ENCODE measurements at regions not wholly inside any gene's neighbourhood (a gene's known extent, or its start where the extent isn't known, plus 50 kb on each side); places are given as distances from the start of the nearest gene placed in this dataset.

- Histone ChIP-seq H3K4me3 (no peak overlapping the region), H3K27ac (no peak overlapping the region), H3K9me3 (no peaks in the 10 kb centered on the region), H3K27me3 (no peaks in the 10 kb centered on the region), H3K36me3 (no peaks in the 10 kb centered on the region), H3K4me1 (ENCODE audit: insufficient read depth) (no peaks in the 10 kb centered on the region)
- TF ChIP-seq EP300 (IDR thresholded peaks at IDR 0.05) (no peak), POLR2A (IDR thresholded peaks at IDR 0.05) (no peak)
- TF ChIP-seq, protein P1, sequence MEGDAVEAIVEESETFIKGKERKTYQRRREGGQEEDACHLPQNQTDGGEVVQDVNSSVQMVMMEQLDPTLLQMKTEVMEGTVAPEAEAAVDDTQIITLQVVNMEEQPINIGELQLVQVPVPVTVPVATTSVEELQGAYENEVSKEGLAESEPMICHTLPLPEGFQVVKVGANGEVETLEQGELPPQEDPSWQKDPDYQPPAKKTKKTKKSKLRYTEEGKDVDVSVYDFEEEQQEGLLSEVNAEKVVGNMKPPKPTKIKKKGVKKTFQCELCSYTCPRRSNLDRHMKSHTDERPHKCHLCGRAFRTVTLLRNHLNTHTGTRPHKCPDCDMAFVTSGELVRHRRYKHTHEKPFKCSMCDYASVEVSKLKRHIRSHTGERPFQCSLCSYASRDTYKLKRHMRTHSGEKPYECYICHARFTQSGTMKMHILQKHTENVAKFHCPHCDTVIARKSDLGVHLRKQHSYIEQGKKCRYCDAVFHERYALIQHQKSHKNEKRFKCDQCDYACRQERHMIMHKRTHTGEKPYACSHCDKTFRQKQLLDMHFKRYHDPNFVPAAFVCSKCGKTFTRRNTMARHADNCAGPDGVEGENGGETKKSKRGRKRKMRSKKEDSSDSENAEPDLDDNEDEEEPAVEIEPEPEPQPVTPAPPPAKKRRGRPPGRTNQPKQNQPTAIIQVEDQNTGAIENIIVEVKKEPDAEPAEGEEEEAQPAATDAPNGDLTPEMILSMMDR (IDR thresholded peaks at IDR 0.05) = no peak
- intact Hi-C loops (cut with DNase I) = no loop called here
- WGBS, 3 donors = 97 to 98% (median 97%) methylated on average over 8 of the region's 8 CpGs
- peak in 1 of 5 donors; percentile 6 for DNase-seq
Observed at GRCh38 chr11:45398325-45398724, 112.2 kb upstream of the SYT13 start.

DNA sequence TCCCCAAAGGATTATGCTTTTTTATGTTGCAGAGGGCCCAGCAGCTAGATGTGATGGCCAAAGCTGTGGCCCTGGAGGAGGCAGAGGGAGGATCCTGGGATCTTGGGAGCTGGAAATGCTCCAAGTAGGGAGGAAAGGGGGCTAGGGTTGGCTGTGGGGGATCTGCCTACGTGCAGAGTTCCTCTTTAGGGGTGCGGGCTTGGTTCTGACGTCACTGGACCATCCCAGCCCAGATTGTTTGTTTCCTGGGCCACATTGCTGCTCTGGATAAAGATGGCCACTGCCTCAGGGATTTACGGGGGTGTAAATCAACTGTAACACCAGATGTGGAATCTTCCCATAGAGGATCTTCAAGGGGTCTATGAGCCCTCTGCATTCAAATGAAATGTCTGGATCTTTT lies 110.3 kb upstream of the SYT13 start:
- DNase-seq = peak in 1 of 5 donors; percentile 10
- TF ChIP-seq EP300 (IDR thresholded peaks at IDR 0.05) (no peak), POLR2A (IDR thresholded peaks at IDR 0.05) (no peak)
- TF ChIP-seq, protein P1 (IDR thresholded peaks at IDR 0.05) = no peak
- 31 to 35% (median 33%) methylated on average over 4 of the region's 4 CpGs for WGBS, 3 donors
- intact Hi-C loops (cut with DNase I) = no loop called here
- Histone ChIP-seq H3K9me3 (no peaks in the 10 kb centered on the region), H3K27ac (no peak overlapping the region), H3K36me3 (no peaks in the 10 kb centered on the region), H3K4me3 (no peak overlapping the region), H3K27me3 (no peaks in the 10 kb centered on the region), H3K4me1 (ENCODE audit: insufficient read depth) (peaks cover 6% of the 10 kb centered on the region)

- Histone ChIP-seq H3K4me3 (no peak overlapping the region), H3K27me3 (no peaks in the 10 kb centered on the region), H3K9me3 (no peaks in the 10 kb centered on the region), H3K36me3 (no peaks in the 10 kb centered on the region), H3K27ac (no peak overlapping the region), H3K4me1 (ENCODE audit: insufficient read depth) (peaks cover 10% of the 10 kb centered on the region)
- TF ChIP-seq, protein P1 (IDR thresholded peaks at IDR 0.05) = no peak
- no peak for TF ChIP-seq EP300 (IDR thresholded peaks at IDR 0.05)
- TF ChIP-seq POLR2A (IDR thresholded peaks at IDR 0.05) = no peak
- WGBS, 3 donors = 26 to 53% (median 40%) methylated on average over 5 of the region's 5 CpGs
- intact Hi-C loops (cut with DNase I) = no loop called here
- no peak for DNase-seq
Observed at GRCh38 chr11:45395947-45396346, 109.8 kb upstream of the SYT13 start.

DNA sequence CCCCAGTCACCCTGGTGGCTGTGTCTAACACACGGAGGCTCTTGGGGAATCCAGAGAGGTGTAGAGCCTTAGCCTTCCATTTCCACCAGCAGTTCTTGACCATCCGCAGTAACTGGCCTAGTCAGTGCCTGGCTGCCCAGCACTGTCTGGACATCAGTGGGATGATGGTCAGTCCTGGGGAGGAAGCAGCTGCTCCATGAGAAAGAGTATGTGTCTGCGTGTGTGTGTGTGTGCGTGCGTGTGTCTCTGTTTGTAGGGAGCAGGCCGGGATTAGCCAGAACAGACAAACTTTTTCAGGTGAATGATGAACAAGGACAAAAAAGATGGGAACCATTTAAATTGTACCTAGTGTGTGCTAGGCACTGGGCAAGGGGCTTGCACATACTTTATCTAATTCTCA lies 109.3 kb upstream of the SYT13 start:
- WGBS, 3 donors = 97 to 98% (median 97%) methylated on average over 6 of the region's 6 CpGs
- H3K4me1 ChIP-seq (ENCODE audit: insufficient read depth) = peaks cover 11% of the 10 kb centered on the region
- no peaks in the 10 kb centered on the region for H3K36me3 ChIP-seq
- TF ChIP-seq, protein P1 (IDR thresholded peaks at IDR 0.05) = no peak
- TF ChIP-seq POLR2A (IDR thresholded peaks at IDR 0.05) = no peak
- TF ChIP-seq EP300 (IDR thresholded peaks at IDR 0.05) = no peak
- no peak overlapping the region for H3K27ac ChIP-seq
- H3K9me3 ChIP-seq = no peaks in the 10 kb centered on the region
- H3K4me3 ChIP-seq = no peak overlapping the region
- intact Hi-C loops (cut with DNase I) = no loop called here
- no peak for DNase-seq
- H3K27me3 ChIP-seq = no peaks in the 10 kb centered on the region
